ENCODE measurements at regions not wholly inside any gene's neighbourhood (a gene's known extent, or its start where the extent isn't known, plus 50 kb on each side); places are given as distances from the start of the nearest gene placed in this dataset.
A peak's percentile ranks its signal among the peaks of the same experiment; 100 is the strongest.
"Not testable (repeated sequence)": the region's sequence is repeated elsewhere in the genome, so short reads cannot be mapped to it uniquely, and the experiment has no call there.

GRCh38 chr2:87275974-87276629, 254.5 kb upstream of the PLGLB1 start:
- not testable (repeated sequence) for DNase-seq

- not testable (repeated sequence) for DNase-seq
Observed at GRCh38 chr2:87276673-87277072, 255.0 kb upstream of the PLGLB1 start.

GRCh38 chr2:87277734-87278133, 256.1 kb upstream of the PLGLB1 start:
- DNase-seq: not testable (repeated sequence)

GRCh38 chr2:87280596-87281355, 259.1 kb upstream of the PLGLB1 start:
- DNase-seq: not testable (repeated sequence)

- not testable (repeated sequence) for DNase-seq
Observed at GRCh38 chr2:87283735-87284470, 262.3 kb upstream of the PLGLB1 start.

DNA sequence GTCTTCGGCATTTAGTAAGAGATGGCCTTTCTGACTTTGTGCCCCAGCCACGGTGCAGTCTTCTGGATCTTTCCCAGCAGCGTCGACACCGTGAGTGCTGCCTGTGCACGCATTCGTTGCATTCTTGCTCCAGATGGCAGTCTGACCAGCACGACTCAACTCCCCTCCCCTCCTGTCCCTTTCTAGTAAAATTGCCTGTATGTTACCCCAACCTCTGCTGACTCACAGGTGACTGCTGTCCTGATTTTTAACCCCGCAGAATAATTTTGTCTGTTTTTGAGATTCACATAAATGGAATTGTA, 262.8 kb upstream of the PLGLB1 start:
- DNase-seq: not testable (repeated sequence)

- DNase-seq: not testable (repeated sequence)
Observed at GRCh38 chr2:87285139-87285538, 263.5 kb upstream of the PLGLB1 start.

DNA sequence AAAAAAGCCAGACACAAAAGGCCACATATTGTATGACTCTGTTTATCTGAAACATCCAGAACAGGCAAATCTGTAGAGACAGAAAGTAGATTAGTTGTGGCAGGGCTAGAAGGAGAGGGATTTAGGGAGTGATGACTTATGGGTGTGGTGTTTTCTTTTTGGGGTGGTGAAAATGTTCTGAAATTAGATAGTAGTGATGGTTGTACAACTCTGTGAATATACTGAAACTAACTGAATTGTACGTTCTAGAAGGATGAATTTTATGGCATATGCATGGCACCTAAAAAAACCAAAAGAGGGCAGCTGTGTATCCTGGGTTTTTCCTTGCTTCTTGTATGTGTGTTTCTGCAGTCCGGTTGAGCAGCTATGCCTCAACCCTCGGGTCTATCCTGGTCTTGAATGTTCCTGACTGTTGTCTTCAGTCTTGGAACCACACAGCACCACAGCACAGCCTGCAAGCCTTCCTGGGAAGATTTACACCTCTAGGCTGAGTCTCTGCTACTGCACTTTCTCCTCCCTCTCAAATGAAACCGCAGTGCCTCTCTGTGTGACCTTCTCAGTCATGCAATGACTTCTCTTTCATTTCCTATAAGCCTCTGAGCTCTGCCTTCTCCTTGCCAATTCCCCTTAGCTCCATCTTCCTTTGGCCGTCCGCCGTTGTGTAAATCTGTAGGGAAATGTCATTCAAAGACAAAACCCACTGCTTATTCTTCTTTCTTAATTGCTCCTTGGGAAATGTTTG, 269.1 kb upstream of the PLGLB1 start:
- DNase-seq: not testable (repeated sequence)

GRCh38 chr2:87291400-87292200, 270.0 kb upstream of the PLGLB1 start:
- DNase-seq: not testable (repeated sequence)

GRCh38 chr2:87293931-87294594, 272.4 kb upstream of the PLGLB1 start:
- DNase-seq: not testable (repeated sequence)

DNA sequence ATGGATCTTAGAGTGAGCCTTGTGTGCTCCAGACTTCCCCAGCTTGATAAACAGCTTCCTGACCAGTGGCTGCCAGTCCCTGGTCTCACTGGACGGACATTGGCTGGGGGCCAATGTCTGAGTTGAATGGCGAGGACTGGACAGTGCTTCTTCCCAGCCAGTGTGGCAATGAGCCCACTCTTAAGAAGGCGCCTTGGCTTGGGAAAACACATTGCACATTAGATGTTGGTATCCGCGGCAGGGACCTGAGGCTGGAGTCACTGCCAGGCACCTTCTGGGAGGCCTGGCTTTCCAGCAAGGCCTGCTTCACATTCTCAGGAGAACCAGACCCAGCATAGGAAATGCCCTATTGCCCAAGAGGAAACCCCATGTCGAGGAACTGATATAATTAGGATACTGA, 273.5 kb upstream of the PLGLB1 start:
- DNase-seq: not testable (repeated sequence)

GRCh38 chr2:87301349-87301748, 279.7 kb upstream of the PLGLB1 start:
- DNase-seq: not testable (repeated sequence)

DNA sequence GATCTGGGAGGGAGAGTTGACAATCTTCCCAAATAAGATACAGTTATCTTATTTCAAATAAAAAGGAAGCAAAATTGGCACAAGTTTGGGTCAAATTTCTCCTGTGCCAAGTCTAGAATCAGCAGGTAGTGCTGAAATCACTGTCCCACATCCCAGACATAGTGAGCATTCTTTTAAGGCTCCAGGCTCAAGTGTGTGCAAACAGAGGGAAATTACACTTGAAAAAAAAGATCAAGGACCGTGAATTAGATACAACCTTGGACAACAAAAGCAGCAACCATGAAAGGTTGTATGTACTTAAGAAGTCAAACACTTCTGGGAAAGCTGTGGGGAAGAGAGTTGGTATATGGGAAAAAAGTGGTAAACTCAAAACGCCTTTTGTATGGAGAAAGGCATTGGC, 280.2 kb upstream of the PLGLB1 start:
- not testable (repeated sequence) for DNase-seq

DNA sequence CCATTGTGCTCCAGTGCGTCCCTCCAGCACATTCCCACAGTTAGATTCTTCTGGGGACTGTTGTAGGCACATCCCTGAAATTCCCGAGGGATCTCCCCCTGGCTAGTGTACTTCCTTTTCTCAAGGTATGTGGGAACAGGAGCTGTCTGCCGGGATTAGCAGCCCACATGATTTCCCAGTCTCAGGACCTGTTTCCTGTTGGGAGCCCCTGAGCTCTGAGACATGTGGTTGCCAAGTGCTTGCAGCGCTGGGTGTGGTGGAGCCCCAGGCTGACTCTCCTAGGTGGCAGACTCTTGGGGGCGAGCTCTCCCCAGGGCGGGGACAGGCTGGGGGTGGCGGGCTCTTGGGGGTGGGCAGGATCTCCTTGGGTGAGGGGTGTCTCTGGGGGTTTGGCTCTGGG, 287.0 kb upstream of the PLGLB1 start:
- not testable (repeated sequence) for DNase-seq

DNA sequence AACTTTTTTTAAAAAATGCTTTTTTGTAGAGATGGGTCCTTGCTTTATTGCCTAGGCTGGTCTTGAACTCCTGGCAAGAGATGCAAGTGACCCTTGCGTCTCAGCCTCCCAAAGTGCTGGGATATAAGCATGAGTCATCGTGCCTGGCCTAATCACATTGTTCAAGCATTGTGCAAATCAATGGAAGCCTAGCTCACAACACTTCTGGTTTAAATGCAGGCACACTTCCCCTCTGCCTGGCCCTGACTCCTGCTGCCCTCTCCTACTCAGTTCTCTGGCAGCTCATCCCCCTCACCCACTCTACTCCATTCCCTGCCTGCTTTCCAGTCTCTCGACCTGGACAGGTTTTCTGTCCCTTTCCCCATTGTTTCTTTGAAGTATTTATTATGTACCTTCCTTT, 288.1 kb upstream of the PLGLB1 start:
- DNase-seq: not testable (repeated sequence)

DNA sequence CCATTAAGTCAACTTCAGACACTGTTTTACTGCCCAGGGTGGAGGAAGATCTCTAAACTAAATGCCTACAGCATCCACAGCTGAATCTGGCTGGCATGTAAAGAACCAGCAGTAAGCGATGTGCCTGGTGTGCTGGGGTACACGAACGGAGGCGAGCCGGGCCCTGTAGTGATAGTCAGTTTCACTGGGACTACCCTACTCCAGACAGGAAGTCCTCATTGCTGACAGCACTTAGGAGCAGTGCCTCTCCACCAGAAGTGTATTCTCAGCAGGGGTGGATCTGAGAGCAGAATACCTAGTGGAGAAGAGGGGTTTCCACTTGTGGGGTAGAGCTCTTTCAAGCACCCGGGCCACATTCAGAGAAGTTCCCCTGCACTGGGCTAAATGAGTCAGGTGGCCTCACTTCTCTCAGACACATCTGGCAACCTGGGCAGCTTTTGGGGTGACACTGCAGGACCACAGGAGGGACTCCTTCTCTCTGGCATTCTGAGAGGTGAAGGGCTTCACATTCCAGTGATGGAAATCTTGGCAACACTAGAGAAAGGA, 290.3 kb upstream of the PLGLB1 start:
- DNase-seq: not testable (repeated sequence)

DNA sequence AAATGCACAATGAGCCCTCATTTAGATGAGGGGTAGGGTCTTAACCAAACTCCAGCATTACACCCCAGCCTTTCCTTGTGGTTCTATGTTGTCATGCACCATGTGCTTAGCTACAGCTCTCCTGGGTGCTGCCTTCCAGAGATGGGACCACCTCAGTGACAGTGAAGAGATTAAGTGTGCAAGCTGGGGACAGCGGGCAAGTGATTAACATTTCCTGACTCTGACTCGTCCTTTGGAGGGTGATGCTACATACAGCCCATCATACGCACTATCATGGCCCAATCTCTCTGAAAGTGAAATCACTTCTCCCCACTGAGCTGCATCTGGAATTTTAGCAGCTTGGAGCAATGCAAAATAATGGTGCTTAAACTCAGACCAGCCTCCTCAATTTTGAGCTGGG, 293.0 kb upstream of the PLGLB1 start:
- DNase-seq: not testable (repeated sequence)

GRCh38 chr2:87315183-87315902, 293.7 kb upstream of the PLGLB1 start:
- DNase-seq: not testable (repeated sequence)

GRCh38 chr2:87317193-87317592, 295.5 kb upstream of the PLGLB1 start:
- not testable (repeated sequence) for DNase-seq

- DNase-seq: peak; percentile 77
Observed at GRCh38 chr2:87318814-87319491, 297.3 kb upstream of the PLGLB1 start.

Data from NCI-H226 (cell line).